ENCODE measurements at regions not wholly inside any gene's neighbourhood (a gene's known extent, or its start where the extent isn't known, plus 50 kb on each side); places are given as distances from the start of the nearest gene placed in this dataset.

- peak; percentile 46 for TF ChIP-seq CTCF (conservative IDR thresholded peaks at IDR 0.05; ENCODE audit: control insufficient read depth, insufficient read depth, low read depth, low read length)
These were observed 141.2 kb upstream of the TWIST2 start for GRCh38 chr2:238706673-238707072.

GRCh38 chr2:238709325-238710025 lies 138.4 kb upstream of the TWIST2 start:
- no peak for TF ChIP-seq CTCF (conservative IDR thresholded peaks at IDR 0.05; ENCODE audit: control insufficient read depth, insufficient read depth, low read depth, low read length)
- no peak overlapping the region for H3K4me3 ChIP-seq (ENCODE audit: control insufficient read depth, low read depth, low read length)
- peak; percentile 56 for DNase-seq (ENCODE audit: low read depth)

More at GRCh38 chr2:238706673-238707072, 141.2 kb upstream of the TWIST2 start:
- no peak overlapping the region for H3K4me3 ChIP-seq (ENCODE audit: control insufficient read depth, low read depth, low read length)
- DNase-seq (ENCODE audit: low read depth): no peak

GRCh38 chr2:238710032-238710735 lies 137.7 kb upstream of the TWIST2 start:
- H3K4me3 ChIP-seq (ENCODE audit: control insufficient read depth, low read depth, low read length): no peak overlapping the region
- peak; percentile 84 for DNase-seq (ENCODE audit: low read depth)
- no peak for TF ChIP-seq CTCF (conservative IDR thresholded peaks at IDR 0.05; ENCODE audit: control insufficient read depth, insufficient read depth, low read depth, low read length)

- no peak for TF ChIP-seq CTCF (conservative IDR thresholded peaks at IDR 0.05; ENCODE audit: control insufficient read depth, insufficient read depth, low read depth, low read length)
- no peak for DNase-seq (ENCODE audit: low read depth)
- no peak overlapping the region for H3K4me3 ChIP-seq (ENCODE audit: control insufficient read depth, low read depth, low read length)
These were observed 137.1 kb upstream of the TWIST2 start for GRCh38 chr2:238710787-238711186.

- no peak for TF ChIP-seq CTCF (conservative IDR thresholded peaks at IDR 0.05; ENCODE audit: control insufficient read depth, insufficient read depth, low read depth, low read length)
- H3K4me3 ChIP-seq (ENCODE audit: control insufficient read depth, low read depth, low read length): no peak overlapping the region
- no peak for DNase-seq (ENCODE audit: low read depth)
These were observed 136.5 kb upstream of the TWIST2 start for GRCh38 chr2:238711346-238711745.

- no peak for DNase-seq (ENCODE audit: low read depth)
- no peak for TF ChIP-seq CTCF (conservative IDR thresholded peaks at IDR 0.05; ENCODE audit: control insufficient read depth, insufficient read depth, low read depth, low read length)
- no peak overlapping the region for H3K4me3 ChIP-seq (ENCODE audit: control insufficient read depth, low read depth, low read length)
These were observed 135.9 kb upstream of the TWIST2 start for GRCh38 chr2:238712011-238712410.
